SK-N-SH treated with all-trans-retinoic acid at 6 μM for 48 hours (cell line): ENCODE measurements at regions not wholly inside any gene's neighbourhood (a gene's known extent, or its start where the extent isn't known, plus 50 kb on each side); places are given as distances from the start of the nearest gene placed in this dataset.

ENCODE experiments used
- ATAC-seq: fragments of 200-7000 bp; cut with Tn5 transposase; 3 replicates; pipeline ENCODE4 v1.9.1; 2020; ENCODE audit warnings: mild to moderate bottlenecking, moderate library complexity
- ARNTL ChIP-seq: fragments of 450-650 bp; formaldehyde crosslinking; IDR thresholded peaks from 2 replicates; pipeline ENCODE4 v1.5.0; 2020; ENCODE audit warnings: low read depth, mild to moderate bottlenecking, moderate library complexity, borderline replicate concordance
- BACH2 ChIP-seq: fragments of 250-450 bp; sonication (Bioruptor Pico); IDR thresholded peaks from 2 replicates; pipeline ENCODE4 v1.9.0; 2021; ENCODE audit warnings: mild to moderate bottlenecking, borderline replicate concordance
- CSDC2 ChIP-seq: fragments of 250-450 bp; sonication (Bioruptor Pico); IDR thresholded peaks from 2 replicates; pipeline ENCODE4 v1.5.0; 2020; ENCODE audit warnings: mild to moderate bottlenecking, moderate library complexity
- ESRRG ChIP-seq: fragments of 250-450 bp; sonication (Bioruptor Pico); IDR thresholded peaks from 2 replicates; pipeline ENCODE4 v1.6.1; 2021; ENCODE audit warnings: mild to moderate bottlenecking
- GLIS3 ChIP-seq: fragments of 250-450 bp; sonication (Bioruptor Pico); IDR thresholded peaks from 2 replicates; pipeline ENCODE4 v1.5.0; 2020; ENCODE audit warnings: mild to moderate bottlenecking, moderate library complexity
- ISL1 ChIP-seq: fragments of 250-450 bp; sonication (Bioruptor Pico); IDR thresholded peaks from 2 replicates; pipeline ENCODE4 v2.1.2; 2022; ENCODE audit warnings: mild to moderate bottlenecking, moderate library complexity
- OSR1 ChIP-seq: fragments of 250-450 bp; sonication (Bioruptor Pico); IDR thresholded peaks from 2 replicates; pipeline ENCODE4 v1.8.0; 2022; ENCODE audit warnings: moderate library complexity, mild to moderate bottlenecking, inconsistent platforms
- POU6F1 ChIP-seq: fragments of 250-450 bp; sonication (Bioruptor Pico); IDR thresholded peaks from 2 replicates; pipeline ENCODE4 v1.8.0; 2021; ENCODE audit warnings: low read depth, mild to moderate bottlenecking, moderate library complexity, borderline replicate concordance
- PPARA ChIP-seq: fragments of 250-450 bp; sonication (Bioruptor Pico); IDR thresholded peaks from 2 replicates; pipeline ENCODE4 v1.5.0; 2020; ENCODE audit warnings: mild to moderate bottlenecking, borderline replicate concordance
- RARB ChIP-seq: fragments of 250-450 bp; sonication (Bioruptor Pico); IDR thresholded peaks from 2 replicates; pipeline ENCODE4 v1.8.0; 2021; ENCODE audit warnings: mild to moderate bottlenecking, moderate library complexity
- SNAI2 ChIP-seq: fragments of 250-450 bp; sonication (Bioruptor Pico); IDR thresholded peaks from 2 replicates; pipeline ENCODE4 v1.5.0; 2020; ENCODE audit warnings: mild to moderate bottlenecking, moderate library complexity
- TCF4 ChIP-seq: fragments of 250-450 bp; sonication (Bioruptor Pico); IDR thresholded peaks from 2 replicates; pipeline ENCODE4 v1.8.0; 2021; ENCODE audit warnings: mild to moderate bottlenecking, moderate library complexity, borderline replicate concordance
- TOX ChIP-seq: fragments of 250-450 bp; sonication (Bioruptor Pico); IDR thresholded peaks from 2 replicates; pipeline ENCODE4 v1.8.0; 2021; ENCODE audit warnings: mild to moderate bottlenecking, moderate library complexity, borderline replicate concordance
- ZC3H10 ChIP-seq: fragments of 250-450 bp; sonication (Bioruptor Pico); IDR thresholded peaks from 2 replicates; pipeline ENCODE4 v1.5.1; 2021; ENCODE audit warnings: mild to moderate bottlenecking, moderate library complexity
- ZFP3 ChIP-seq: fragments of 250-450 bp; sonication (Bioruptor Pico); IDR thresholded peaks from 2 replicates; pipeline ENCODE4 v1.5.0; 2020; ENCODE audit warnings: mild to moderate bottlenecking, moderate library complexity
- ZFP30 ChIP-seq: fragments of 450-650 bp; formaldehyde crosslinking; IDR thresholded peaks from 2 replicates; pipeline ENCODE4 v1.5.0; 2022; ENCODE audit warnings: mild to moderate bottlenecking, moderate library complexity
- ZNF70 ChIP-seq: fragments of 450-650 bp; formaldehyde crosslinking; IDR thresholded peaks from 2 replicates; pipeline ENCODE4 v1.5.0; 2020; ENCODE audit warnings: mild to moderate bottlenecking, moderate library complexity
- TF ChIP-seq, protein P1 (sequence below): fragments of 250-450 bp; sonication (Bioruptor Pico); IDR thresholded peaks from 2 replicates; pipeline ENCODE4 v1.5.0; 2020; ENCODE audit warnings: mild to moderate bottlenecking, moderate library complexity
- TF ChIP-seq, protein P2 (sequence below): fragments of 250-450 bp; sonication (Bioruptor Pico); IDR thresholded peaks from 2 replicates; pipeline ENCODE4 v1.5.1; 2020; ENCODE audit warnings: low read depth, mild to moderate bottlenecking, moderate library complexity
- TF ChIP-seq, protein P3 (sequence below): fragments of 250-450 bp; sonication (Bioruptor Pico); IDR thresholded peaks from 2 replicates; pipeline ENCODE4 v1.8.0; 2020; ENCODE audit warnings: mild to moderate bottlenecking, moderate library complexity, borderline replicate concordance
- TF ChIP-seq, protein P4 (sequence below): fragments of 250-450 bp; sonication (Bioruptor Pico); IDR thresholded peaks from 2 replicates; pipeline ENCODE4 v1.5.1; 2021; ENCODE audit warnings: mild to moderate bottlenecking, moderate library complexity

DNA sequence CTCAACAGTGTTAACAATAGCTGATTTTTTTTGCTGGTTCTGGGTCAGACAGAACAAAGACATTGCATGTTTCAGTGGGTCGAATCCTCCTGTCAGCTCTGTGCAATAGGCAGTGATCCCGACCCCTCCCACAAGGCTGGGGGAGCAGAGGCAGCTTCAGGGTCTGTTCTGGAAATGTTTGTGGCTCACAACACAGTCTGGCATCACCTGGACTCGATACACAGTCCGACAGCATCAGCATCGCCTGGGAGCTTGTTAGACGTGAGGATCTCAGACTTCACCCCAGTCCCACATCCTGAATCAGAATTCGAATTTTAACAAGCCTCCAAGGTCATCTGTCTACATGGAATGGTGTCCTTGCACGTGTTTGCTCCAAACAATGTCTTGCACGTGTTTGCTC is 384.7 kb downstream of the IRX2 start:
- TF ChIP-seq OSR1 (CRISPR knock-in tag) (no peak), BACH2 (CRISPR knock-in tag) (no peak), ISL1 (CRISPR knock-in tag) (no peak), ESRRG (CRISPR knock-in tag) (no peak), ZC3H10 (CRISPR knock-in tag) (no peak)
- no peak for ATAC-seq

- TF ChIP-seq RARB (no peak), CSDC2 (CRISPR knock-in tag) (no peak), ARNTL (CRISPR knock-in tag) (no peak)
- TF ChIP-seq, all 23 proteins: peak for 0
- ATAC-seq: no peak
Measured at GRCh38 chr5:2357309-2357708, 394.2 kb downstream of the IRX2 start.

DNA sequence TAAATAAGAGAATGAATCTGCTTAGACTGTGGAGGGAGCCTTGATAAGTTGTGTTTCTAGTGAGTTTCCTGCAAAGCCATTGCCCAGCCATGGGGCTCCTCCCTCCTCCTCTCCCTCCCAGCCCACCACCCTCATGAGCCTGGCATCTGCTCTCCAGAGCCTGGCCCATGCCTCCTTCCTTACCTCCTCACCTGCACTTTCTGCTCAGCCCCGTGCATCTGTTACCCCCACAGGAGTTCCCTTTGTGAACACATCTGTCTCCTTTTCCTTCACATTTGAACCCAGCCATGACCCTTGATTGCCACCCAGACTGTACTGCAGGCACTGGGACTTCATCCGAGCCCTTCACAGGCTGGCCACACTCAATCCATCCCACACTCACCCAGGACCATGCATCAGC is 395.6 kb downstream of the IRX2 start:
- no peak for ATAC-seq
- no peak for TF ChIP-seq ISL1 (CRISPR knock-in tag)

- TF ChIP-seq, protein P1, sequence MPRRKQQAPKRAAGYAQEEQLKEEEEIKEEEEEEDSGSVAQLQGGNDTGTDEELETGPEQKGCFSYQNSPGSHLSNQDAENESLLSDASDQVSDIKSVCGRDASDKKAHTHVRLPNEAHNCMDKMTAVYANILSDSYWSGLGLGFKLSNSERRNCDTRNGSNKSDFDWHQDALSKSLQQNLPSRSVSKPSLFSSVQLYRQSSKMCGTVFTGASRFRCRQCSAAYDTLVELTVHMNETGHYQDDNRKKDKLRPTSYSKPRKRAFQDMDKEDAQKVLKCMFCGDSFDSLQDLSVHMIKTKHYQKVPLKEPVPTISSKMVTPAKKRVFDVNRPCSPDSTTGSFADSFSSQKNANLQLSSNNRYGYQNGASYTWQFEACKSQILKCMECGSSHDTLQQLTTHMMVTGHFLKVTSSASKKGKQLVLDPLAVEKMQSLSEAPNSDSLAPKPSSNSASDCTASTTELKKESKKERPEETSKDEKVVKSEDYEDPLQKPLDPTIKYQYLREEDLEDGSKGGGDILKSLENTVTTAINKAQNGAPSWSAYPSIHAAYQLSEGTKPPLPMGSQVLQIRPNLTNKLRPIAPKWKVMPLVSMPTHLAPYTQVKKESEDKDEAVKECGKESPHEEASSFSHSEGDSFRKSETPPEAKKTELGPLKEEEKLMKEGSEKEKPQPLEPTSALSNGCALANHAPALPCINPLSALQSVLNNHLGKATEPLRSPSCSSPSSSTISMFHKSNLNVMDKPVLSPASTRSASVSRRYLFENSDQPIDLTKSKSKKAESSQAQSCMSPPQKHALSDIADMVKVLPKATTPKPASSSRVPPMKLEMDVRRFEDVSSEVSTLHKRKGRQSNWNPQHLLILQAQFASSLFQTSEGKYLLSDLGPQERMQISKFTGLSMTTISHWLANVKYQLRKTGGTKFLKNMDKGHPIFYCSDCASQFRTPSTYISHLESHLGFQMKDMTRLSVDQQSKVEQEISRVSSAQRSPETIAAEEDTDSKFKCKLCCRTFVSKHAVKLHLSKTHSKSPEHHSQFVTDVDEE (CRISPR knock-in tag): no peak
- TF ChIP-seq BACH2 (CRISPR knock-in tag): no peak
- no peak for TF ChIP-seq SNAI2 (CRISPR knock-in tag)
- TF ChIP-seq ZFP30: no peak
- no peak for TF ChIP-seq ESRRG (CRISPR knock-in tag)
- no peak for TF ChIP-seq POU6F1 (CRISPR knock-in tag)
- no peak for TF ChIP-seq ZNF70
- TF ChIP-seq GLIS3: no peak
- TF ChIP-seq ZFP3 (CRISPR knock-in tag): no peak
- TF ChIP-seq, protein P2, sequence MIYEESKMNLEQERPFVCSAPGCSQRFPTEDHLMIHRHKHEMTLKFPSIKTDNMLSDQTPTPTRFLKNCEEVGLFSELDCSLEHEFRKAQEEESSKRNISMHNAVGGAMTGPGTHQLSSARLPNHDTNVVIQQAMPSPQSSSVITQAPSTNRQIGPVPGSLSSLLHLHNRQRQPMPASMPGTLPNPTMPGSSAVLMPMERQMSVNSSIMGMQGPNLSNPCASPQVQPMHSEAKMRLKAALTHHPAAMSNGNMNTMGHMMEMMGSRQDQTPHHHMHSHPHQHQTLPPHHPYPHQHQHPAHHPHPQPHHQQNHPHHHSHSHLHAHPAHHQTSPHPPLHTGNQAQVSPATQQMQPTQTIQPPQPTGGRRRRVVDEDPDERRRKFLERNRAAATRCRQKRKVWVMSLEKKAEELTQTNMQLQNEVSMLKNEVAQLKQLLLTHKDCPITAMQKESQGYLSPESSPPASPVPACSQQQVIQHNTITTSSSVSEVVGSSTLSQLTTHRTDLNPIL: no peak
- TF ChIP-seq TCF4: no peak
- no peak for TF ChIP-seq PPARA
- TF ChIP-seq, protein P3, sequence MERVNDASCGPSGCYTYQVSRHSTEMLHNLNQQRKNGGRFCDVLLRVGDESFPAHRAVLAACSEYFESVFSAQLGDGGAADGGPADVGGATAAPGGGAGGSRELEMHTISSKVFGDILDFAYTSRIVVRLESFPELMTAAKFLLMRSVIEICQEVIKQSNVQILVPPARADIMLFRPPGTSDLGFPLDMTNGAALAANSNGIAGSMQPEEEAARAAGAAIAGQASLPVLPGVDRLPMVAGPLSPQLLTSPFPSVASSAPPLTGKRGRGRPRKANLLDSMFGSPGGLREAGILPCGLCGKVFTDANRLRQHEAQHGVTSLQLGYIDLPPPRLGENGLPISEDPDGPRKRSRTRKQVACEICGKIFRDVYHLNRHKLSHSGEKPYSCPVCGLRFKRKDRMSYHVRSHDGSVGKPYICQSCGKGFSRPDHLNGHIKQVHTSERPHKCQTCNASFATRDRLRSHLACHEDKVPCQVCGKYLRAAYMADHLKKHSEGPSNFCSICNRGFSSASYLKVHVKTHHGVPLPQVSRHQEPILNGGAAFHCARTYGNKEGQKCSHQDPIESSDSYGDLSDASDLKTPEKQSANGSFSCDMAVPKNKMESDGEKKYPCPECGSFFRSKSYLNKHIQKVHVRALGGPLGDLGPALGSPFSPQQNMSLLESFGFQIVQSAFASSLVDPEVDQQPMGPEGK (CRISPR knock-in tag): no peak
- TF ChIP-seq TOX (CRISPR knock-in tag): no peak
- TF ChIP-seq OSR1 (CRISPR knock-in tag): no peak
- TF ChIP-seq, protein P4, sequence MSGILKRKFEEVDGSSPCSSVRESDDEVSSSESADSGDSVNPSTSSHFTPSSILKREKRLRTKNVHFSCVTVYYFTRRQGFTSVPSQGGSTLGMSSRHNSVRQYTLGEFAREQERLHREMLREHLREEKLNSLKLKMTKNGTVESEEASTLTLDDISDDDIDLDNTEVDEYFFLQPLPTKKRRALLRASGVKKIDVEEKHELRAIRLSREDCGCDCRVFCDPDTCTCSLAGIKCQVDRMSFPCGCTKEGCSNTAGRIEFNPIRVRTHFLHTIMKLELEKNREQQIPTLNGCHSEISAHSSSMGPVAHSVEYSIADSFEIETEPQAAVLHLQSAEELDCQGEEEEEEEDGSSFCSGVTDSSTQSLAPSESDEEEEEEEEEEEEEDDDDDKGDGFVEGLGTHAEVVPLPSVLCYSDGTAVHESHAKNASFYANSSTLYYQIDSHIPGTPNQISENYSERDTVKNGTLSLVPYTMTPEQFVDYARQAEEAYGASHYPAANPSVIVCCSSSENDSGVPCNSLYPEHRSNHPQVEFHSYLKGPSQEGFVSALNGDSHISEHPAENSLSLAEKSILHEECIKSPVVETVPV: no peak
- no peak for ATAC-seq
Measured at GRCh38 chr5:2353871-2354440, 397.5 kb downstream of the IRX2 start.
